Lower lobe of right lung (tissue), 2 donors: ENCODE measurements at regions not wholly inside any gene's neighbourhood (a gene's known extent, or its start where the extent isn't known, plus 50 kb on each side); places are given as distances from the start of the nearest gene placed in this dataset.

Experiments used
- ATAC-seq, 2 donors: fragments of 200-7000 bp; cut with Tn5 transposase; one replicate each; pipeline ENCODE4 v1.9.1; 2020 to 2022; ENCODE audit warnings: mild to moderate bottlenecking in 2 of 2, moderate library complexity in 2 of 2
- DNase-seq: peaks from one replicate; pipeline ENCODE4 v3.0.0-alpha.2; 2020
- H3K27ac ChIP-seq: fragments of 200-600 bp; one replicate; pipeline ENCODE4 v1.8.0; 2022
- H3K27me3 ChIP-seq: fragments of 200-600 bp; one replicate; pipeline ENCODE4 v1.8.0; 2022; ENCODE audit warnings: low read depth
- H3K36me3 ChIP-seq: fragments of 200-600 bp; one replicate; pipeline ENCODE4 v1.8.0; 2022; ENCODE audit warnings: mild to moderate bottlenecking
- H3K4me1 ChIP-seq: fragments of 200-600 bp; one replicate; pipeline ENCODE4 v1.8.0; 2022
- H3K4me3 ChIP-seq: fragments of 200-600 bp; one replicate; pipeline ENCODE4 v1.8.0; 2022; ENCODE audit warnings: mild to moderate bottlenecking
- H3K9me3 ChIP-seq: fragments of 200-600 bp; one replicate; pipeline ENCODE4 v1.8.0; 2022
- CTCF ChIP-seq: fragments of 200-600 bp; IDR thresholded peaks from one replicate; pipeline ENCODE4 v1.8.0; 2022; ENCODE audit warnings: antibody characterized with exemption, mild to moderate bottlenecking
- intact Hi-C: fragments of 100-400 bp; cut with DNase I; formaldehyde crosslinking; loops from one replicate; pipeline ENCODE4 v1.11.0; 2022
- donor health status: DM: no; HTN: yes; CAD: no; lungs with severe emphysema.

GRCh38 chr3:64888165-64888564, 200.4 kb upstream of the ADAMTS9 start:
- intact Hi-C loops, result no loop called here
- no peak overlapping the region for H3K27ac ChIP-seq
- ATAC-seq, result no peak

GRCh38 chr3:64885055-64885454, 197.3 kb upstream of the ADAMTS9 start:
- no peak for TF ChIP-seq CTCF
- intact Hi-C loops, result no loop called here
- DNase-seq, result no peak

More at GRCh38 chr3:64888165-64888564, 200.4 kb upstream of the ADAMTS9 start:
- DNase-seq, result no peak
- Histone ChIP-seq H3K36me3 (no peaks in the 10 kb centered on the region), H3K4me1 (peaks cover 5% of the 10 kb centered on the region), H3K4me3 (no peak overlapping the region), H3K9me3 (no peaks in the 10 kb centered on the region), H3K27me3 (no peaks in the 10 kb centered on the region)
- no peak for TF ChIP-seq CTCF

GRCh38 chr3:64884536-64884935, 196.7 kb upstream of the ADAMTS9 start:
- H3K9me3 ChIP-seq, result no peaks in the 10 kb centered on the region
- H3K27ac ChIP-seq, result no peak overlapping the region
- DNase-seq (no peak), ATAC-seq (no peak)
- H3K4me1 ChIP-seq, result peaks cover 5% of the 10 kb centered on the region
- no peak for TF ChIP-seq CTCF
- H3K36me3 ChIP-seq, result no peaks in the 10 kb centered on the region
- no peak overlapping the region for H3K4me3 ChIP-seq
- H3K27me3 ChIP-seq, result no peaks in the 10 kb centered on the region
- intact Hi-C loops, result no loop called here

More at GRCh38 chr3:64885055-64885454, 197.3 kb upstream of the ADAMTS9 start:
- Histone ChIP-seq H3K27me3 (no peaks in the 10 kb centered on the region), H3K27ac (no peak overlapping the region), H3K36me3 (no peaks in the 10 kb centered on the region), H3K9me3 (no peaks in the 10 kb centered on the region), H3K4me1 (peaks cover 5% of the 10 kb centered on the region), H3K4me3 (no peak overlapping the region)
- no peak for ATAC-seq

GRCh38 chr3:64880916-64881315, 193.1 kb upstream of the ADAMTS9 start:
- no peaks in the 10 kb centered on the region for H3K9me3 ChIP-seq
- no peaks in the 10 kb centered on the region for H3K4me1 ChIP-seq
- no peaks in the 10 kb centered on the region for H3K27me3 ChIP-seq
- ATAC-seq, result no peak
- no peak overlapping the region for H3K27ac ChIP-seq
- TF ChIP-seq CTCF, result no peak
- no peak overlapping the region for H3K4me3 ChIP-seq
- DNase-seq, result no peak
- no peaks in the 10 kb centered on the region for H3K36me3 ChIP-seq
- intact Hi-C loops, result no loop called here

- Histone ChIP-seq H3K36me3 (no peaks in the 10 kb centered on the region), H3K27me3 (no peaks in the 10 kb centered on the region), H3K4me1 (no peaks in the 10 kb centered on the region), H3K4me3 (no peak overlapping the region), H3K27ac (no peak overlapping the region), H3K9me3 (no peaks in the 10 kb centered on the region)
- TF ChIP-seq CTCF, result no peak
- no peak for DNase-seq
- intact Hi-C loops, result no loop called here
- ATAC-seq, result no peak
Observed at GRCh38 chr3:64878362-64878761, 190.6 kb upstream of the ADAMTS9 start.

GRCh38 chr3:64873400-64873799, 185.6 kb upstream of the ADAMTS9 start:
- no peak for ATAC-seq
- Histone ChIP-seq H3K36me3 (no peaks in the 10 kb centered on the region), H3K27ac (no peak overlapping the region), H3K4me3 (no peak overlapping the region), H3K9me3 (no peaks in the 10 kb centered on the region), H3K27me3 (no peaks in the 10 kb centered on the region), H3K4me1 (no peaks in the 10 kb centered on the region)
- intact Hi-C loops, result no loop called here
- no peak for DNase-seq
- no peak for TF ChIP-seq CTCF
